ENCODE measurements at regions not wholly inside any gene's neighbourhood (a gene's known extent, or its start where the extent isn't known, plus 50 kb on each side); places are given as distances from the start of the nearest gene placed in this dataset.

DNA sequence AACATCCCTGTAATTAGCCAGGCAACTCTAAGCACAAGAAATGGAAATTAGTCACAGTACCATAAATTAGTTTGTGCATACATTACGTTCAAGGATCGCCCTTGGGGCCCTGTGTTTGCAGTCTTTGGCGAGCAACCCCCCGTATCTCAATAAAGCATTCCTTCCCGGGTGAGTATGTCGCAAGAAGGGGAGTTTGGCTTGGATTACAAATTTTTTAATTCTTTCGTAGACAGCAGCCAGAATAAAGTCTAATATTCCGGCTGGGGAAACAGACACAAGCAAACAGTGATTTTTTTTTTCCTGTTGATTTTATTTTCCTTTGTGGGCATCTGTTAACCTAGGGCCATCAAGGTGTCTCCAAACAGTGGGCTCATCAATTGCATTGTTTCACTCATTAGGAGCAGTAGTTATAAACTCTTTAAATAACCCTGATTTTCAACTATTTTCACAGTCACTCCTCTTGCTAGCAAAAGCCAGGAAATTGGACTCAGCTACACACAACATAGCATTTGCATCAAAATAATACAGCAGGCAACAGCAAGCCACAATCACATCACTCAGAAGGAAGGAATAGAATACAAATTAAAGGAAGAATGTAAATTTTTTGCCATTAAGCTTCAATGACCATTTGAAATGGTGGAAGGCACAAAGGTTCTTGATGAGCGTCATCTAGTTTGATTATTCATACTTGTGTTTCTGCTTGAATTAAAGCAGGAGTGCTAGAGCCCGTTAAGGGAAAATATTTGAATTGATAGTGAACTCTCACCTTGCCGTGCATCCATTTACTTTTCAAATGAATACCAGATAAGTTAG lies 85.3 kb downstream of the LINC00237 start:
- Histone ChIP-seq H3K4me3 (no peak overlapping the region), H3K36me3 (no peaks in the 10 kb centered on the region), H3K9me3 (0 out of 2 replicates have a peak, but pooled peaks cover 5% of the 10 kb centered on the region), H4K20me1 (no peaks in the 10 kb centered on the region), H3K4me2 (no peak overlapping the region), H3K27ac (no peak overlapping the region), H3K9ac (no peak overlapping the region), H3K27me3 (no peaks in the 10 kb centered on the region), H3K4me1 (peaks cover 23% of the 10 kb centered on the region)
- TF ChIP-seq Cebpa-rat (IDR thresholded peaks at IDR 0.05): no peak

DNA sequence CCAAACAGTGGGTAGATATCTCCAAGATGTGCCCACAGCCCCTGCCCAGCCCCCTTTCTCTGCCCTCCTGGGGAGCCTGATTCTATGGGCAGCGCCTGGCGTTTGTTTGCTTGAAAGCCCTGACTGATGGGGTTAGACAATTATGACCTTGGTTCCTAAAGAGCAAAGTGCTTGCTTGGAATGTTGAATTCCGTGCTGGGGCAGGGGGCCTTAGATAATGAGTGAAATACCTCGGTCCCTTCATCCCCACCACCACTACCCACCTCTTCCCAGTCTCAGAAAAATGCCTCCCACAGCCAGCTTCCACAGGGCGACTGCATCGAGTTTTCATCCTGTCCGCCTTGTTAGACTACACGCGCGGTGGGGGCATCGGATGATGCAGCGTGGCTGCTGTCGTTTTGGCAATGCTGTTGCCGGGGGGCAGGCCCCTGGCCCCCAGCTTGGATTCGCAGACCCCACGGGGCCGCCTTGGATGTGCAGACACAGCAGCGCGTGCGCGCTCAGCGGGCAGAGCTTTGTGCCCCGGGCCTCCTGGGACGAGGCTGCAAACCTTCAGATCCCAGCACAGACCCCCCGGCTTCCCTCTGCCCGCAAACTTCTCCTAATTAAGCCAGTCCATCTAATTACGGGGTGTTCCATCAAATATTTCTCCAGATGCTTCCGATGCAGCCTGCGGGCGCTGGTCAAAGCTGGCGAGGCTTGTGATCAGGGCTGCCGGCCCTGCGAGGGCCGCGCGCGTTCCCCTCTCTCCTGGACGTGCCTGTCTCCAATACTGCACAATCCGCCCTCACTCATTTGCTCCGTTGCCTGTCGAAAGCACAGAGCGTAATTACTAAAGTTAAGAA lies 86.1 kb downstream of the LINC00237 start:
- H3K27ac ChIP-seq: no peak overlapping the region
- no peaks in the 10 kb centered on the region for H3K36me3 ChIP-seq
- peaks cover 23% of the 10 kb centered on the region for H3K4me1 ChIP-seq
- no peak overlapping the region for H3K9ac ChIP-seq
- H4K20me1 ChIP-seq: no peaks in the 10 kb centered on the region
- H3K4me3 ChIP-seq: no peak overlapping the region
- no peaks in the 10 kb centered on the region for H3K27me3 ChIP-seq
- no peak overlapping the region for H3K4me2 ChIP-seq
- 0 out of 2 replicates have a peak, but pooled peaks cover 5% of the 10 kb centered on the region for H3K9me3 ChIP-seq
- TF ChIP-seq Cebpa-rat (IDR thresholded peaks at IDR 0.05): no peak

DNA sequence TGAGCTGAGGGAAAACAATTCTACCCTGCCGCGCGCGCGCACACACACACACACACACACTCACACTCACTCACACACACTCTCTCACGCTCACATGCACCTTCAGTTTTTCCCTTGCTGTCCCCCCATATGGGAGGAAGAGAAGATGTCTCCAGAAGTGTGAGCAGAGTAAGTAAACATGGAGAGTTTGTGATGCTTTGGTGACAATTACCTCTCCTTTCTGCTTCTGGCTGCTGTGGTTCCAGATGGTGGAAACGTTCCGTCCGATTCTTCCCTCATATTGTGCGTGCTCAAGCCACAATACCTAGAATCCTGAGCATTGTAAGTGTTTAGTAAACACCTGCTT lies 86.7 kb downstream of the LINC00237 start:
- Histone ChIP-seq H3K4me3 (no peak overlapping the region), H3K9ac (no peak overlapping the region), H3K4me1 (peaks cover 23% of the 10 kb centered on the region), H3K27me3 (no peaks in the 10 kb centered on the region), H3K36me3 (no peaks in the 10 kb centered on the region), H3K27ac (no peak overlapping the region), H4K20me1 (no peaks in the 10 kb centered on the region), H3K4me2 (no peak overlapping the region), H3K9me3 (0 out of 2 replicates have a peak, but pooled peaks cover 5% of the 10 kb centered on the region)
- no peak for TF ChIP-seq Cebpa-rat (IDR thresholded peaks at IDR 0.05)

DNA sequence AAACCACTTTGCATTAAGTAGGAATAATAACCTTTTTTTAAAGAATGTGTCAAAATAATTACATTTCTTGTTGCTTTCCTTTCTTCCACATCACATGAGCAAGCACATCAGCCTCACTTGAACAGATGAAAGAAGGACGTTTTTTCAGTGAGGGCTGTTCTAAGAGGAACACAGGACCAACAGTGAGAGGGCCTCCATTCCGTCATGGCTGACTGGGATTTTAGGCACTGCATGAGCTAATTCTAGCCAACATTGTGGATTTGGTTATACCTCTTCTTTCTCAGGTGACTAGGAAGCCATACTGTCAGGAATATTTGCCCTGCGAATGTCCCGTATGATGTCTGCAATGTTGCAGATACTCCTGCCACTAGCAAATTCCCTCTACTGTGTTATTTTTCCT lies 87.6 kb downstream of the LINC00237 start:
- H3K4me2 ChIP-seq: peak overlapping the region; percentile 84; the same call in 1 of the 2 replicates
- H3K36me3 ChIP-seq: no peaks in the 10 kb centered on the region
- peaks cover 23% of the 10 kb centered on the region for H3K4me1 ChIP-seq
- no peaks in the 10 kb centered on the region for H4K20me1 ChIP-seq
- H3K27me3 ChIP-seq: no peaks in the 10 kb centered on the region
- no peak for TF ChIP-seq Cebpa-rat (IDR thresholded peaks at IDR 0.05)
- no peak overlapping the region for H3K9ac ChIP-seq
- H3K27ac ChIP-seq: no peak overlapping the region
- H3K9me3 ChIP-seq: 0 out of 2 replicates have a peak, but pooled peaks cover 5% of the 10 kb centered on the region
- H3K4me3 ChIP-seq: no peak overlapping the region

DNA sequence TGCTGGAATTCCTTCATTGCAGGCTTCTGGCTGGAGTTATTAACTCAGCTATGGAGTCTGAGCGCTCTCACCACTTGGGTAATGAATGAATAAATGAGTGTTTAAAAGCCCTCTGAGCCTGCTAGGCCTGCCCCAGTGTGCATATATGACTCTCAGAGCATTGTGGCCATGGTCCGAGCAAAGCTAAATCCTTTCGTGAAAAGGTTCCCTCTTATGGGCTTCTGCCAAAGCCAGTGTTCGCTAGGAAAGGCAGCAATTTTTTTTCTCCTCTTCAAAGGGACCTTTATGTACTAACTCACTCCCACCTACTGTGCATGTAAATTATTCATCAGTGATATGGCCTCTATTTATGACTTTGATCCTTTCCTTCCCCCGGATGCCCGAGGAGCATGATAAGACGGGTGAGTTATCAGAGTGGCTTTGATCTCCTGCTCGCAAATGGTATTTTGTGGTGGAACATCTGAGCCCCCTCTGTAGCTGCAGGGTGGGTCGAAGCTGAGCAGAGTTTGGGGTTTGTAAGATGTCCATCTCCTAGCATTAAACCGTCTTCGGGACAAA lies 88.6 kb downstream of the LINC00237 start:
- Histone ChIP-seq H3K27ac (no peak overlapping the region), H3K9ac (no peak overlapping the region), H3K4me2 (peak overlapping the region; percentile 84), H3K36me3 (no peaks in the 10 kb centered on the region), H3K27me3 (no peaks in the 10 kb centered on the region), H3K4me3 (no peak overlapping the region), H3K9me3 (0 out of 2 replicates have a peak, but pooled peaks cover 5% of the 10 kb centered on the region), H3K4me1 (peaks cover 23% of the 10 kb centered on the region), H4K20me1 (no peaks in the 10 kb centered on the region)
- no peak for TF ChIP-seq Cebpa-rat (IDR thresholded peaks at IDR 0.05)

DNA sequence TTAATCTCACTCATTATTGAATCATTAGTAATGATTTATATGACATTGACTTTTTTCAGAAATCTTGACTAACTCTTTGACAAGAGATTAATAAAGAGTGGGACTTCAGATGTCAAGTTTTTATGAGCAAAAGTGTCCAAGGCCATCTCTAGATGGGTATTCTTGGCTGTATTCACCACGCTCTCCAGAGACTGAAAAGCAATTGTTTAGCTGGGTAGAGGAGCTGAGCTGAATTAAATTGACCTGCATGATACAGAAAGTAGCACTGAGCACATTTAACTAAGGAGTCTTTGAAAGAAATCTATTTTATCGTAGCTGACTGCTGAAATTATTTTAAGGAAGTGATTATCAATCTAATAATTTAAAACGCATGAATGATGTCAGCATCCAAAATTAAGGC lies 89.4 kb downstream of the LINC00237 start:
- H3K9ac ChIP-seq: no peak overlapping the region
- H3K9me3 ChIP-seq: 0 out of 2 replicates have a peak, but pooled peaks cover 9% of the 10 kb centered on the region
- no peaks in the 10 kb centered on the region for H3K27me3 ChIP-seq
- peaks cover 23% of the 10 kb centered on the region for H3K4me1 ChIP-seq
- H3K4me2 ChIP-seq: peak overlapping the region; percentile 84
- no peak overlapping the region for H3K4me3 ChIP-seq
- no peaks in the 10 kb centered on the region for H3K36me3 ChIP-seq
- no peaks in the 10 kb centered on the region for H4K20me1 ChIP-seq
- H3K27ac ChIP-seq: no peak overlapping the region
- TF ChIP-seq Cebpa-rat (IDR thresholded peaks at IDR 0.05): no peak

DNA sequence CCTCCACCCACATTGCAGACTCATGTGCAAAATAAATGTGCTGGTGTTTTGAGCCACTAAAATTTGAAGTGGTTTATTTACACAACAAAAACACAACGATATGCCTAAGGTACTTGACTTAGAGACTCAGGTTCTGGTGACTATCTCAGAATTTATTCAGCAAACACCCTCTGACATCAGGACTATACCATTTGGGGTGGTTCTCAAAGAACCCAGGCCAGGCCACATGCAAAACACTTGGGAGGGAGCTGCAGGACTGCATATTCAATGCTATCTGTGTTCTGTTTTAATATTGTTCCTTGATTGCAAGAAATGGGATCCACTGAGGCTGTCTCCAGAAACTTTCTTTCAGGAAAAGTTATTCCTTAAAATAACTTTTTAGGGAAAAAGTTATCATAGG lies 91.6 kb downstream of the LINC00237 start:
- H3K27me3 ChIP-seq: no peaks in the 10 kb centered on the region
- TF ChIP-seq Cebpa-rat (IDR thresholded peaks at IDR 0.05): no peak
- H3K9ac ChIP-seq: no peak overlapping the region
- peaks cover 23% of the 10 kb centered on the region for H3K4me1 ChIP-seq
- no peak overlapping the region for H3K4me3 ChIP-seq
- no peak overlapping the region for H3K27ac ChIP-seq
- H3K36me3 ChIP-seq: no peaks in the 10 kb centered on the region
- 0 out of 2 replicates have a peak, but pooled peaks cover 5% of the 10 kb centered on the region for H3K9me3 ChIP-seq
- no peaks in the 10 kb centered on the region for H4K20me1 ChIP-seq
- no peak overlapping the region for H3K4me2 ChIP-seq

DNA sequence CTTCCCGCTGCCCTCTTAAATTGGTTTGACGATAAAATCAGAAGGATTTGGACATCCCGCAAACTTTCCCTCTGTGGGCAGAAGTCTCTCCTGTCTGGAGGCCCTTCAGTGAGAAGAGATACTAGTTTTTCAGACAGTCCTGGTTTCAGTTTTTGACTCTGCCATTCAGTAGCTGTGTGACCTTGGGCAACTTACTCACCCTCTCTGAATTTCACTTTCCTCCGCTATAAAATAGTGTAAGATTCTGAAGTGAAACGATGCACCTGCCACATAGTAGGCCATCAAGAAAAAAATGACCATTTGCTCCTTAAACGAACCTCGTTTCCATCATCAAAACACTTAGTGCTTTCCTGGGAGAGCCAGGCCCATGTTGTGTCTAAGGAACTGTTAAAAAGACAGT lies 97.2 kb downstream of the LINC00237 start:
- H3K4me2 ChIP-seq: no peak overlapping the region
- no peak overlapping the region for H3K27ac ChIP-seq

DNA sequence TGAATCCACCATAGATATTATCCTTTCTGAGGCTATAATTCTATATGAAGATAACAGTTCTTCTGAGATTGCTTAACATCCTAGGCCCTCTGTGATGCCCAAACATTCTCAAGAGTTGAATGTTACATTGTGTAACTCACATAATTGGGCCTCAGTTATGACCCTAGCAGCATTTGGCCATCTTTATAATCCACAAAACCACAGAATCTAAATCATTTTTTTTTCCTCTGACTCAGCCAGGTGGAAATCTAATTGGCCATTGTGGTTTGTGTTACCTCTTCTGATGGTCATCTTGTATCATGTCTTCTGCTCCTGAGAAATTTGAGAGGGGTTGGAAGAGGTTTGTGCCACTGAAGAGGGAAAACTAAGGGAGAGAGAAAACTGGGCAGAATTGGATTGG lies 99.5 kb downstream of the LINC00237 start:
- no peaks in the 10 kb centered on the region for H4K20me1 ChIP-seq
- H3K9ac ChIP-seq: no peak overlapping the region
- H3K4me3 ChIP-seq: no peak overlapping the region
- H3K27me3 ChIP-seq: no peaks in the 10 kb centered on the region
- TF ChIP-seq Cebpa-rat (IDR thresholded peaks at IDR 0.05): no peak
- no peaks in the 10 kb centered on the region for H3K9me3 ChIP-seq
- no peaks in the 10 kb centered on the region for H3K4me1 ChIP-seq
- no peak overlapping the region for H3K4me2 ChIP-seq
- no peak overlapping the region for H3K27ac ChIP-seq
- H3K36me3 ChIP-seq: no peaks in the 10 kb centered on the region

More for the DNA sequence above, 97.2 kb downstream of the LINC00237 start:
- no peak for TF ChIP-seq Cebpa-rat (IDR thresholded peaks at IDR 0.05)
- Histone ChIP-seq H3K4me1 (no peaks in the 10 kb centered on the region), H3K9ac (no peak overlapping the region), H4K20me1 (no peaks in the 10 kb centered on the region), H3K9me3 (0 out of 2 replicates have a peak, but pooled peaks cover 5% of the 10 kb centered on the region), H3K27me3 (no peaks in the 10 kb centered on the region), H3K4me3 (no peak overlapping the region), H3K36me3 (no peaks in the 10 kb centered on the region)
